ENCODE measurements at regions not wholly inside any gene's neighbourhood (a gene's known extent, or its start where the extent isn't known, plus 50 kb on each side); places are given as distances from the start of the nearest gene placed in this dataset.
A peak's percentile ranks its signal among the peaks of the same experiment; 100 is the strongest.

DNA sequence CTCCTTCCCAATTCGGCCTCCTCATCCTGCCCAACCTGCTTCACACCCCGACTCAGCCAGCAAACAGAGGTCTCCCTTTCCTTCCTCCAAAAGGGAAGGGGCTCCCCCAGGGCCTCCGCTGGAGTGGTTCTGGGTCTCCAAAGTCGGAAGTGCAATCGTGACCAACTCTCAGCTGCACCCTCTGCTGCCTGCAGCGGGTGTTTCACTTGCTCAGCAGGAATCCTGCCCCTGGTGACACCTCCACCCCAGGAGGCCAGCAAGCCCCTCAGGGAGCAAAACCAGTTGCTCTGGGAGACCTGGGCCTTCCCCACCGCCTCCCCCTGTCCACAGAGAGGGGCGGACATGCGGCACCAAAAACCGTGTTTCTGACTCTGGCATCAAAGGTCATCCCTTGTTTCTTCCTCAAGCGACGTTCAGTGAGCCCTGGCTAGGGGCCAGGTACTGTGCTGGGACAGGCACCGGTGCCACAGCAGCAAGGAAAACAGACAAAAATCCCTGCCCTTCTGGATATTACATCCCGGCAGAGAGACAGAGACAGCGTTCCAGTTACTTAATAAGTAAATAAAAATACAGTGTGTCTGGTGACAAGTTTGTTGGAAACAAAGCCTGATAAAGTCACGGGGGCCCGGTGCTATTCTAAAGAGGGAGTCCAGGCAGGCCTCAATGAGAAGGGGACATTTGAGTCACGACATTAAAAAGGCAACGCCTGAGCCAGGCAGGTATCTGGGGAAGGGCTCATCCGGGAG, 219.0 kb downstream of the BMP7 start:
- TF ChIP-seq, protein P1, sequence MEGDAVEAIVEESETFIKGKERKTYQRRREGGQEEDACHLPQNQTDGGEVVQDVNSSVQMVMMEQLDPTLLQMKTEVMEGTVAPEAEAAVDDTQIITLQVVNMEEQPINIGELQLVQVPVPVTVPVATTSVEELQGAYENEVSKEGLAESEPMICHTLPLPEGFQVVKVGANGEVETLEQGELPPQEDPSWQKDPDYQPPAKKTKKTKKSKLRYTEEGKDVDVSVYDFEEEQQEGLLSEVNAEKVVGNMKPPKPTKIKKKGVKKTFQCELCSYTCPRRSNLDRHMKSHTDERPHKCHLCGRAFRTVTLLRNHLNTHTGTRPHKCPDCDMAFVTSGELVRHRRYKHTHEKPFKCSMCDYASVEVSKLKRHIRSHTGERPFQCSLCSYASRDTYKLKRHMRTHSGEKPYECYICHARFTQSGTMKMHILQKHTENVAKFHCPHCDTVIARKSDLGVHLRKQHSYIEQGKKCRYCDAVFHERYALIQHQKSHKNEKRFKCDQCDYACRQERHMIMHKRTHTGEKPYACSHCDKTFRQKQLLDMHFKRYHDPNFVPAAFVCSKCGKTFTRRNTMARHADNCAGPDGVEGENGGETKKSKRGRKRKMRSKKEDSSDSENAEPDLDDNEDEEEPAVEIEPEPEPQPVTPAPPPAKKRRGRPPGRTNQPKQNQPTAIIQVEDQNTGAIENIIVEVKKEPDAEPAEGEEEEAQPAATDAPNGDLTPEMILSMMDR (conservative IDR thresholded peaks at IDR 0.05), result 0 out of 3 replicates have a peak, but pooled peaks have one; percentile 12
- no peaks in the 10 kb centered on the region for H3K4me1 ChIP-seq (ENCODE audit: insufficient read depth, low read length)
- H2BK15ac ChIP-seq (ENCODE audit: low read depth, low read length), result no peak overlapping the region
- no peak overlapping the region for H2BK12ac ChIP-seq (ENCODE audit: insufficient read length, low read depth, low read length)
- no peak overlapping the region for H4K8ac ChIP-seq (replicated peaks; ENCODE audit: insufficient read length, low read depth, low read length)
- no peaks in the 10 kb centered on the region for H3K23me2 ChIP-seq (ENCODE audit: insufficient read length, low read depth, low read length, poor library complexity, severe bottlenecking)
- H3K4ac ChIP-seq (ENCODE audit: low read depth, low read length), result no peak overlapping the region
- H3K27ac ChIP-seq (ENCODE audit: insufficient read length, low read depth, low read length), result no peak overlapping the region
- no peak overlapping the region for H4K91ac ChIP-seq (ENCODE audit: insufficient read length, low read depth, low read length)
- H2BK20ac ChIP-seq (ENCODE audit: low read depth, low read length, poor library complexity, severe bottlenecking), result no peak overlapping the region
- WGBS (ENCODE audit: extremely low coverage, insufficient read length, low lambda C conversion rate), result no CpG with 5 or more reads among the region's 20 CpGs
- H3K79me1 ChIP-seq (ENCODE audit: insufficient read depth, low read depth, low read length, poor library complexity, severe bottlenecking), result no peaks in the 10 kb centered on the region
- Mint-ChIP-seq H3K27ac (no peak overlapping the region), H3K27me3 (ENCODE audit: low read depth) (no peaks in the 10 kb centered on the region), H3K4me1 (peaks cover 0 to 14% of the 10 kb centered on the region in 2 experiments; a peak in 2 of 4 replicates), H3K4me3 (no peak overlapping the region), H3K36me3 (ENCODE audit: insufficient read depth in 1 of 3, low read depth in 3 of 3) (no peaks in the 10 kb centered on the region), H3K9me3 (no peaks in the 10 kb centered on the region; a peak in 1 of 5 replicates)
- H2AK5ac ChIP-seq (ENCODE audit: insufficient read length, low read length), result no peak overlapping the region
- no peak overlapping the region for H3K56ac ChIP-seq (ENCODE audit: insufficient read length, low read depth, low read length)
- no peak overlapping the region for H2BK120ac ChIP-seq (ENCODE audit: low read depth, low read length, poor library complexity, severe bottlenecking)
- no peak overlapping the region for H2BK5ac ChIP-seq (ENCODE audit: insufficient read length, low read length)
- H3K9me3 ChIP-seq (ENCODE audit: control insufficient read depth, low read depth, low read length), result no peaks in the 10 kb centered on the region
- no peak overlapping the region for H2AFZ ChIP-seq (ENCODE audit: low read length)
- no peaks in the 10 kb centered on the region for H3K79me2 ChIP-seq (ENCODE audit: insufficient read depth, low read length)
- no peaks in the 10 kb centered on the region for H3K27me3 ChIP-seq (ENCODE audit: insufficient read depth, low read length)
- H4K20me1 ChIP-seq (ENCODE audit: control insufficient read depth, insufficient read depth, insufficient read length), result no peaks in the 10 kb centered on the region
- H4K5ac ChIP-seq (ENCODE audit: insufficient read length, low read depth, low read length), result no peak overlapping the region
- no peak overlapping the region for H3K14ac ChIP-seq (ENCODE audit: insufficient read depth, low read length)
- H3K4me2 ChIP-seq (ENCODE audit: insufficient read depth, insufficient read length, low read length), result no peak overlapping the region
- no peak overlapping the region for H3K9ac ChIP-seq (ENCODE audit: extremely low read depth, insufficient read length, low read length)
- H3T11ph ChIP-seq (ENCODE audit: low read length), result no peak overlapping the region
- H3K23ac ChIP-seq (ENCODE audit: insufficient read length, low read depth, low read length), result no peak overlapping the region
- DNase-seq, result no peak
- no peak overlapping the region for H3K18ac ChIP-seq (ENCODE audit: insufficient read length, low read depth, low read length)
